ENCODE measurements at regions not wholly inside any gene's neighbourhood (a gene's known extent, or its start where the extent isn't known, plus 50 kb on each side); places are given as distances from the start of the nearest gene placed in this dataset.
A peak's percentile ranks its signal among the peaks of the same experiment; 100 is the strongest.

DNA sequence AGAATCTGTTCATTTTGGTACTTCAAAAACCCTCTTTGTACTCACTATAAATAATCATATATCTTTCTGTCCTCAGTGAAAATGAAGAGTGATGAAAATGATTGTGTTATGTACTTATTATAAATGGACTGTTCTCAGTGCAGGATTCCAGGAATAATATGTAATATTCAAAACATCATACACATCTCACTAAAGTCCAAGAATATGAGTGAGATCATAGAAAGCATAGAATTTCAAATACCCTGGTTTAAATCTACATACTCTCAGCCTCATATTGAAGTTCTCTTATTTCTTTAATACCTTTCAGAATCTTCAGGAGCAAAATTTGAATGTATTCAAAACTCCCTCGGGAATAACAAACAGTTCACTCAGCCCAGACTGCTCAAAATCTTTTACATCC lies 868.0 kb downstream of the SLITRK6 start:
- DNase-seq: no peak

DNA sequence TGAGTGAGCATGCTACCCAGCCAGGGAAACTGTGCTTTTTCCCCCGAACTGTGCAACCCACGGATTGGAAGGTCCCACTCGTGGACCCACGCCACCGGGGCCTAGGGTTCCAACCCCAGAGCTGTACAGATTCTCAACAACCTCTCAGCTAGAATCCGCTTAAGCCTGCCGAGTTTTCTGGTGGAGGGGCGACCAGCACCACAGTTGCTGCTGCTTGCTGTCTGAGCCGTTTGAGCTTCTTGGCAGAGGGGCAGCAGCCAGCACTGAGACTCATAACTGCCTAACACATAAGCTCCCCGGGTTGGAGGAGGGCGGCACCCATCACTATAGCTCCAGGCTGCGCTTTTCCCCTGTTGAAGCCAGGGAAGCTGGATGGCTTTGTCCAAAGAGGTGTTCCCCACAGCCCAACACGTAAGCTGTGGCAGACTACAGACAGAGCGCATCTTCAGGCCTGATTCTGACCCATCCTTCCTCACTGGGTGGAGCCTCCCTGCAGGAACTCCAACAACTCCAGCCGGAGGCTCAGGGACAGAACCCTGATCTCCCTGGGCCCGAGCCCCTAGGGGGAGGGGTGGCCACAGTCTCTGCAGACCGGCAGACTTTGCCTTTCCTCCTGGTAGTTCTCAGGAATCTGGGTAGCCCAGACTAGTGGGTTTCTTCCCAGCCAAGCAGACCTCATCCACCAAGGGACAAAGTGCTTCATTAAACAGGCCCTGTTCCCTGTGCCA lies 871.6 kb downstream of the SLITRK6 start:
- no peak for DNase-seq

DNA sequence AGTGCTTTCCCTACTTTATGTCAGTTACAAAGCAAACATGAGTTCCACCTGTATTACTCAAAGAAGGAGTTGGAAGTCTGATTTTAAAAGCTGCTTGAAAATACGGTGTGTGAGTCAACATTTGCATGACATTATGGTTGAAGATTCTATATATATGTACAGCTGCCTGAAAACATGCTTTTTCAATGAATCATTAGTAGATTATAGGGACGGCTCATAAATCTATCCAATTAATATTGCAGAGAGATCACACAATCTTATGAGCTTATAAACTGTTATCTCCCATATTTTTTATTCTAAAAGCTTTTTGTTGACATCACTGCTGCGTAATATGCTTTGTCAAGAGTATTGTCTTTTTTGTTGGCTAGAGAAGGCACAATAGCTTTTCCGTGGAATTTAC lies 873.8 kb downstream of the SLITRK6 start:
- no peak for DNase-seq

DNA sequence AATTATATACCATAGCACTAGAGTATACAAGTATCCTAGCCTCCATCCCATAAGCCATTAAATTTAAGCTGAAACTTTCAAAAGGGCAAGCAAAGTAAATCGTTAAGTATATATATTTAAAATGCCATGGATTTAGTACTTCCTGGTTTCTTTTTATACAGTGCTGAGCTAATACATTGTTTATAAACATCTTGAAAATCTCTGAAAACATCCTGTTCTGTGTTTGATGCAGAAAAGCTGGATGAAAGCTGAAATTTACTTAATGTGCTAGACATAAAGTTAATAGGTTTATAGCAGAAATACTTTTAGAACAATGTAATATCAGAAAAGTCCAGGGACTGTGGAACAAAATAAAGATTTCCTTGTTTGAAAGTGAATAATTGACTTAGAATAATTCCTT lies 875.4 kb downstream of the SLITRK6 start:
- no peak for DNase-seq

DNA sequence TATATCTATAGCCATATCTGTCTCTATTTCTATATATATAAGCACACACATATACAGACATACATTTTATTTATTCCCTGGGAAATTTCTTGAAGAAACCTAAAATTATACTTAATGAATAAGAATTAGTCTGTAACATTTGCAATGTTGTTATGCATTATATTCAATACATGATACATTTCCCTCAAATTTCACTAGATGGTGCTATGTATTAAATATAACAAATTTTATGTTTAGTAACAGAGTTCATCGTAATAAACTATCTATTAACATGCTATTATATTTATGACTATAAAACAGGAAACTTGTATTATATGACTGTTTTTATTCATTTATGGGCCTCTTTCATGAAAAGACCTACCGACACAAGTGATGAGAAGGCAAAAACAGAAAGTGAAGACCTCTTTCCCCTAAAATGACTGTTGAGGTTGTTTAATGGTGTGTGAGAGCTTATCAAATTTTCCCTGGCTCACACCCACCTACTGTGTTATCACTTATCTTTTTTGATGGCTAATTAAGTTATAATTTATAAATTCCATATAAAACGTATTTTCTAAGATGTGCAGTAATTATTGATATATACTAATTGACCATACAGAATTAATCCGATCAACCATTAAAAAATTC lies 881.9 kb downstream of the SLITRK6 start:
- DNase-seq: no peak

DNA sequence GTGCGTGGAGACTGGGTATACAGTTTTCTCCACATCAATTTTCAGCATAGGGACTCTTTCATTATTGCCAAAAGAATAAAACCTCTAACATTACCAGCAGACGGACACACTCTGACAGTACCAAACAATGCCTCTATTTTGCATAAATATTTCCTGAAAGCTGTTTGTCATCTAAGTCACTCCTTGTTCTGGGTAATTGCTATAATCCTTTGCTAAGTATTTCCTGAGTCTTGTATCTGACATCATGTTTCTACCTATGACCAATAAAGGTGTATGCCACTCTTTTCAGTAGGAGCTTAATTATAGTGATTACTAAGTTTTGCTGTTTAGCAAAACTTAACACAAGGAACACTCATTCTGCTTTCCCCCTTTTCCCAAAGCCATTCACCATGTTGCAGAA lies 886.5 kb downstream of the SLITRK6 start:
- DNase-seq: no peak

DNA sequence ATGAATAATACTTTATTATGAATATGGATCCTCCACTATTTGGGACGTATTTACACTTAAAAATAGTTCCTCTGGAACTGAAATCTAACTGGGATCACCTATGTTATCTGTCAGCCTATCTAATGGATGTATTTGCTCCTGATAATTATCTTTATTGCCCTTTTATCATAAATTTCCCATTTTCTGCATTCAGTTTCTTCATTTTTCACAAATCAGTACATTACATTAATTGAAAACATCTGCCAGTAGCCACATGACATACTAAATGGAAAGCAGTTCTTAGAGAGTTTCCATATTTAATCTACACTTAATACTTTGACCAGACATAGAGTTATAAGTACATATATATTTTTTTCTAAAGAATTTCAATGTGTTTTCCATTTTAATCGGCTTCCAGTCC lies 888.8 kb downstream of the SLITRK6 start:
- DNase-seq: no peak

DNA sequence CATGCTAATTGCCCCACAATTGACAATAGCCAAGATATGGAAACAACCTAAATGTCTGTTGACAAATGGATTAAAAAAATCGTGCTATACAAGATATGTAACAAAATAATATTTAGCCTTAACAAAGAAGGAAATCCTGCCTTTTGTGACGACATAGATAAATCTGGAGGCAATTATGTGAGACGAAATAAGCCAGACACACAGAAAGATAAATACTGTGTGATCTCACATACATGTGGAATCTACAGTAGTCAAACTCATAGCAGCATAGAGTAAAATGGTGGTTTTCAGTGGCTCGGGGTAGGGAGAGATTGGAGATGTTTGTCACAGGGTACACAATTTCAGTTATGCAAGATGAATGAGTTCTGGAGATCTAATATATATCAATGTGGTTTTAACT lies 895.8 kb downstream of the SLITRK6 start:
- no peak for DNase-seq

DNA sequence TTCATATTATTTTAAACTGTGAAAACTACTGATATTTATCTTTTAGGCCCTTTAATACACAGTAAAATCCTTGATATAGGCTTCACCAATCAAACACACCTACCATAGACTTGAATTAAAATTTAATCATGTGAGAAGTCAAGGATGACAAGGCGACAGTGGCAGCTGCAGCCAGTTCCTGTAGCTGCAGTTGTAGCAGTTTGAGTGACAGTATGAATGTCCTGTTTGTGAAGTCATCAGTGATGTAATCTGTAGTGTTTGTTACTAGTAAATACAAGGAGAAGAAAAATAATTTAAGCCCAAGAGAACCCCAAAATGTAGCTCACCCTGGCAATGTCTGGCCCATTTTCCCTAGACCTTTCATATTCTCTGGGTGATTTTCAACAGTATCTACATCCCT lies 897.0 kb downstream of the SLITRK6 start:
- DNase-seq: no peak

DNA sequence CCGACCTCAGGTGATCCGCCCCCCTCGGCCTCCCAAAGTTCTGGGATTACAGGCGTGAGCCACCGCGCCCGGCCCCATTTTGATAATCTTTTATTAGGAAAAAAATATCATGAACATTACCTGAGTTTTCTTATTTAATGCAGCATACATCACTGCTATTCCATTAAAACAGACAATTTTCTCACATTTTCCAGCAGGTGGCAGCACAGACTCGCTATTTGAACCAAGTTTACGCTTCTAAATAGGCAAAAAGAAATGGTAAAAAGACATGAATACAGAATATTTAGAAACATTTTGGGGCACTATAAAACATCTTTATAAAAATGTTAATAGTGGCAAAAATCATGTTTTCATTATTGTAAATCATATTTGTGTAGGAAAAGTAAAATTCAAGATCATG lies 903.1 kb downstream of the SLITRK6 start:
- peak; percentile 60 for DNase-seq

DNA sequence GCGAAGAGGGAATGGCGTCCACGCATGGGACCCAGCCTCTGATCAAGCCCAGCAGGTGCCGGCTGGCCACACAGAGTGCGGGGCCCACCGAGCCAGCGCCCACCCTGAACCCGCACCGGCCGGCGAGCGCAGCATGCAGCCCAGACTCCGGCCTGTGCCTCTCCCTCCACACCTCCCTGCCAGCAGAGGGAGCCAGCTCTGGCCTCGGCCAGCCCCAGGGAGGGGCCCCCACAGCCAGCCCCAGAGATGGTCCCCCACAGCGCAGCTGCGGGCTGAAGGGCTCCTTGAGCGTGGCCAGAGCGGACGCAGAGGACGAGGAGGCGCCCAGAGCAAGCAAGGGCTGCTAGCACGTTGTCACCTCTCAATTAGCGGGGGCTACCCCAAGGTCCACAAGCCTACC lies 904.5 kb downstream of the SLITRK6 start:
- no peak for DNase-seq

DNA sequence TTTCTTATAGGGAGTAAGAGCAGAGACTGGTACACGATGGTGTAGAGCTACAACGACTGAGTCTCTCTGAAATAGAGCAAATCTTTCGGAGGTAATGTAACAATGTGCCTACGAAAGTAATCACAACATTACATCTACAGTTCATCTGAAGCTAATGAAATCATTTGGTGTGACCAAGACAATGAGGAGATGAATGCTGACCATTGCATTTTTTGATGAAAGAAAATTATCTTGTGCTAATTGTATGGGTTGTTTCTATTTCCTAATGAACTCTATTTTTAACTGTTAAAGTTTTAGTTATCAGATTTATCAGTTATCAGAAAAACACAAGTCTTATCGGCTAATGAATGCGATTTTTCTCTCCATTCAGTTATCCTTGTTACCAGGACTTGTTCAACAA lies 913.4 kb downstream of the SLITRK6 start:
- no peak for DNase-seq

DNA sequence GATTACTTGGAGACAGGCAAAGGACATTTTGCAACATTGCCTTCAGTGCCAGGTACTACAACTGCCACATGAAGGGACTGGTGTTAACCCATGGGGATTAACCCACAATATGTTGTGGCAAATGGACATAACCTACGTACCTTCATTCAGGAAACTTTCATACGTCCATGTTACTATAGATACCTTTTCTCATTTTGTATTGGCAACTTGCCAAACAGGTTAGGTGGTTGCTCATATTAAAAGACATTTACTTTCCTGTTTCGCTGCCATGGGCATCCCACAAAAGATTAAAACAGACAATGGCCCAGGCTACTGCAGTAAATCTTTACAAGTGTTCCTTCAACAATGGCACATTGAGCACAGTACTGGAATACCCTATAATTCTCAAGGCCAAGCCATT lies 925.3 kb downstream of the SLITRK6 start:
- no peak for DNase-seq

DNA sequence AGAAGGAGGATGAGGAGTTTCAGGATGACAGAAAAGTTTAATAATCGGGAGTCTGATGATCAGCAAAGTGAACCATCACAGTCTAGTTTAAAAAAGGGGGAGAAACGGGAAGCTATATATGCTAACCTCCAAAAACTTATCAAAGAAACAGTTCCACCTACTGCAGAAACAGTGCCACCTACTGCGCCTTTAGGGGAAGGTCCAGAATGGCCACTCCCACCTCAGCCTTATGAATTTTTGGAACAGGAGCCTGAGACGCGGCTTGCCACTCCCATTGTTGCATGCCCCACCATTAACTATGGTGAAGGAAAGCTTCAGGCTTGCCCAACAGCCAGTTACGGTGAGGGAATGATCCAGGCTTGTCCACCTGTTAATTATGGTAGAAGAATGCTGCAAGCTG lies 929.0 kb downstream of the SLITRK6 start:
- DNase-seq: no peak

DNA sequence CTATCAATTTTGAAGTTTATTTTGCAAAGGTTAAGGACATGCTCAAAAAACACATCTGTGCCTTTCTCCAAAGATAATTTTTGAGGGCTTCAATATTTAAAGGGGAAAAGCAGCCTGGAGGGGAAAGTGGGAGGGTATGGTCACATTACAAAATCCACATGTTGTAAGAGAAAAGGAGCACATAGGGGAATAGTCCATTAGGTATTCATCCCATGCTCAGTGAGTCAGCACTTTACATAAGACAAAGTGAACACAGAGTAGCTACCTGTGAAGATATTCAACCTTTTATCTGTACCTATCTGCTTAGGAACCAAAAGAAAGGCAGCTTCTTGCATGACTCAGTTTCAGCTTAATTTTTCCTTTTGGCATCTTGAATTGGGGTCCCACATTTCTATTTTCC lies 932.0 kb downstream of the SLITRK6 start:
- DNase-seq: no peak

DNA sequence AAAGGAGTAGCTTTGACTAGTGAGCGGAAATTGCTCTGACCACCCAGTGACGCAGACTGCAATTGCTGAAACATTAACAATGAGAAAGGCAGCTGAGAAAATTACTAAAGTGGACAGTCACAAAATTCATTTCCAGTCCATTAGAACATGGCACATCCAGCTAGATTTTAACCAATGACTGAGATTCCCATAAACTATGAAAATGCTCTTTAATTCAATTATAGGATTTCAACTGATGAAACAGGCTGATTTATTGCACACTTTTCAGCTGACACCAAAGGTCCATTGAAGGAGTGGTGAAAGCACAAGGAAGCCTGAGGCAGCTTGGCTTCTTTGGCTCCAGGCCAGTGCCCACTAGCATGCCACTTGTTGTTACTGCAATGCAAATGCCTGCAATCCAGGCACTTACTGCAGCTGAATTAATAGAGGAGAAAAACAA lies 933.4 kb downstream of the SLITRK6 start:
- DNase-seq: no peak

DNA sequence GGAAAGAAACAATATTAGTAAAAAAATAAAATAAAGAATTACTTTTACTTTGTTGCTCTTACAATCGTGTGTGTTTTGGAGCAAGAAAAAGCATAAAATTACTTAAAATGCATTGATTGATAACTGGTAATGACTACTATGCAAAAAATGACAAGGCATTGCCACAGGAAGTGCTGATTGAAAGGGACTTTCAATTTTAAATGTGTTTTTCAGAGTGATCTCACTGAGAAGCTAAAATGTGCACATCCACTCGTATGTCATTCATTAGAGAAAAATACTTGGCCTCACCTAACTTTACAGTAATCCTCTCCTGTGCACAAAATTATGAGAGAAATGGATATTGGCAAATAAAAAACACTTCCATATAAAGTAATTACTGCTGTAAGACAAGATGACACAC lies 934.9 kb downstream of the SLITRK6 start:
- no peak for DNase-seq

DNA sequence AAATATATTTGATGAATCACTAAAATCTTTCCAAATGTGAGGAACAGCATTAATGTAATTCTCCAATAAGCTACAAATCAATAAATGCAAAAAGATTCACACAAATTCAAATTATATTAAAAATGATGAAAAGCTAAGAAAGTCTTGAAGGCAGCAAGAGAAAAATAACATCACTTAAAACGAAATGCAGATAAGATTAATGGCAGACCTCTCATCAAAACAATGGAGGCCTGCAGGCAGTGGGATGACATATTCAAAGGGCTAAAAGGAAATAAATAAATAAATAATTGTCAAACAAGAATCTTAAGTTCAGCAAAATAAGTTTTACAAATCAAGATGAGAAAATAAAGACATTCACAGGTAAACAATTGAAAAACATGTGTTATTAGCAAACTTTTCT lies 952.1 kb downstream of the SLITRK6 start:
- DNase-seq: no peak

DNA sequence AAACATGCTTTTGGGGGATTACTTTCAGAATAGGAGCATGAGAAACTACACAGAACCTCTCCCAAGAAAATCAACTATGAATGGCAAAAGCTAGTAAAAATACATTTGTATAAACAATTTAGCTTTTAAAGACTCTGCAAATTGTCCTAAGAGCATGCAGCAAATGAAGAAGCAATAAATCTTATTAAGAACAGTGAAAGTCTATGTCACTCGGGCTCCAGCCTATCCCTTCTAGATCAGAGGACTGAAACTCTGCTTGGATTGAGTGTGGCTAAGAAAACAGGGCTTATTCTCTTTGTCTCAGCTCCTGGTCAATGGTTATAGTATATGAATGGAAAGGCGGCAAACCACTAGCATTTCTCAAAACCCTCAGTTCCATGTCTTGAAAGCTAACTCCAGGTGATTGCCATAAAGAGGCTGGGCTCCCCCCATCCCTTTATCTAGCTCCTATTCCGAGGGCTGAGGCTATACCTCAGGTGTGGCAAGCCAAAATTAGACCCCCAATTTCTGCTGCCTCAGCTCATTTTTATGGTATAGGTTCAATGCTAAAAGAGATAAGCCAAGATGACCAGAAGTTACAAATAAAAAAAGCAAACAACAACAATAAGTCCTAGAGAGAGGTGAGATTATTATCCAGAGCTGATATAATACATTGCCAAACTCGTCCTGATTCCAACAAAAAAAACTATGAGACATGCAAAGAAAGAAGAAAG lies 953.2 kb downstream of the SLITRK6 start:
- no peak for DNase-seq

DNA sequence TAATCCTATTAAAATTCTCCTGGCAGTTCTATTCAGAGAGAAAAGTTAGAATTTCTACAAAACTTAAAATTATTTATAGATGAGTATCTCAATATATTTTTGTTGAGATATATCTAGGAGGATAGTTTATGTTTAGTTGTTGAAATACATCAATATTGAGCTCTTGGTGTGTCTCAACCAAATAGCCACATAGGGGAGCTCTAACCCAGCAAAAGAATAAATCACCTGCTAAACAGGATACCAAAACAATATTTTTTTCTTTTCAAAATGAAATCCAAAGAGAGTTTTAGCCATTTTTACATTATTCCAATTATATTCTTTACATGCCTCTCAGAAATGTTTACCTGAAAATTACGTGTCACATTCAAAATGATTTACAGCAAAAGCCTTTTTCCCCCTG lies 954.7 kb downstream of the SLITRK6 start:
- no peak for DNase-seq

DNA sequence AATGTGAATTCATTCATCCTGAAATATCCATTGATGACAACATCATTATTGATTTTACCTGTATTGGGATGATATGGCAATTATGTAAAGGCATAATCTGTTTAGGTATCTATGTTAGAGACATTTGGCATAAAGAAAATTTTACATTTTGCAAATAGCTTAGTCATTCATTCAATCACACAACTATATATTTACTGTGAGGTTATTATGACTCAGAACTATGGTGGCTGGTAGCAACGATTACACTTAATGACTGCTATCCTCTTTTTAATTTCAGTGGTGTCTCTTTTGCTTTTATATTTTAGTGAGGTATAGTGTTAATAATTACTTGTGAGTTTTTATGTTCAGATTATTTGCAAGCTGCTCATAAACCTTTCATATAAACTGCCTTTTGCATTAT lies 955.9 kb downstream of the SLITRK6 start:
- no peak for DNase-seq

DNA sequence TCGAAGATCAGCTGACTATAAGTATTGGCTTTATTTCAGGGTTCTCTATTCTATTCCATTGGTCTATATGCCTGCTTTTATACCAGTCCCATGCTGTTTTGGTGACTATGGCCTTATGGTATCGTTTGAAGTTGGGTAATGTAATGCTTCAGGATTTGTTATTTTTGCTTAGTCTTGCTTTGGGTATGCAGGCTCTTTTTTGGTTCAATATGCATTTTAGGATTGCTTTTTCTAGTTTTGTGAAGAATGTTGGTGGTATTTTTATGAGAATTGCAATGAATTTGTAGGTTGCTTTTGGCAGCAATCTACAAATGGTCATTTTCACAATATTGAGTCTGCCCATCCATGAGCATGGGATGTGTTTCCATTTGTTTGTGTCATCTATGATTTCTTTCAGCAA lies 951.9 kb upstream of the SLITRK1 start:
- no peak for DNase-seq

DNA sequence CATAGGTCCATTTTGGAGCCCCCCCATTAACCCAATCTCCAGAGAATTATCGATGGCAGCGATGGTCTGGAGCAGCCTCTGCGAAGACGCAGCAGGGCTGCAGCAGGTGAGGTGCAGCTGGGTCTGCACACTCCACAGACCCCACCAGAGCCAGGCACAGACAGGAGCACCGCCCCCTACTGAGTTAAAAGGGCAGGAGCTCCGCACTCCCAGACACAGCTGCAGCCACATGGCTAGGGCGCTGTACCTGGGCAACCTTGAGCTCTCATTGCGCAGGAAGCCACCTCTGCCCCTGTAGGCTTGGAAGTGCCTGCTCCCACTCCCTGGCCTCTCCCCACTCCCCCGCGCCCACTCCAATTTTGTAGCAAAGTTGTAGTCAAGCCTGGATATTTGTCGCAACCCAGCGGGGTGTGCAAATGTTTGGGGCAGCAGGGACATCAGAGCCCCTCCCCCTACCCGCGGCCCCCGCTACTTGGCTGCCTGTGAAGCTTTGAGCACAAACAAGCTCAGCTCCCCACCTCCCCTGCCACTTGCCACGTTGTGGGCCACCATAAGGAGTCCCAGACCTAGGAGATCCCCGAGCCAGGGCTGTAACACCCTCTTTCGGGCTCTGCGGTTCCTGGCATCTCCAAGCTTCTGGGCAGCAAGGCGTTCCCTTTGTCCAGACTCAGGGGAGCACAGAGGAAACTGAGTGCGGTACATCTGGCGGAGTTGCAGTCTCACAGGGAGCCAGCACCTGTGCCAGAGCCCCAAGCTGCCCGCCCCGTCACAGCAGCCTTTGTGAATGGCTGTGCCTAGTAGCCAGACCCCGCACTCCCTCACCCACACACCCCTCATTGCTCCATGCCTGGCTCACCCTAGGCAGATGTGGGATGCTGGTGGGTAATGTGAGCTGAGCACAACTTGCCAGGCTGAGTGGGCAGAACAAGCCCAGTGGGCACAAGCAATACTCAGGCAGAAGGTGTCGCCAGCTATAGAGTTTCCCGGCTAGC lies 949.7 kb upstream of the SLITRK1 start:
- DNase-seq: no peak
